HG02981 (cell line): ENCODE measurements at regions not wholly inside any gene's neighbourhood (a gene's known extent, or its start where the extent isn't known, plus 50 kb on each side); places are given as distances from the start of the nearest gene placed in this dataset.

Experiments used
- ATAC-seq: cut with Tn5 transposase; IDR thresholded peaks from one replicate; pipeline ENCODE4 v1.9.1; 2021; ENCODE audit warnings: mild to moderate bottlenecking, moderate library complexity; ENCODE audit not compliant: unreplicated experiment

- ATAC-seq = no peak
These were observed 258.8 kb downstream of the RPS24 start for GRCh38 chr10:78292250-78292981.

GRCh38 chr10:78292982-78293865, 259.6 kb downstream of the RPS24 start:
- ATAC-seq = no peak

GRCh38 chr10:78295242-78295641, 261.6 kb downstream of the RPS24 start:
- no peak for ATAC-seq

GRCh38 chr10:78296785-78297184, 263.1 kb downstream of the RPS24 start:
- no peak for ATAC-seq

GRCh38 chr10:78297997-78298396, 264.3 kb downstream of the RPS24 start:
- no peak for ATAC-seq

GRCh38 chr10:78298835-78299234, 265.2 kb downstream of the RPS24 start:
- no peak for ATAC-seq

- no peak for ATAC-seq
These were observed 266.3 kb downstream of the RPS24 start for GRCh38 chr10:78299851-78300468.

- no peak for ATAC-seq
These were observed 266.9 kb downstream of the RPS24 start for GRCh38 chr10:78300526-78300925.

GRCh38 chr10:78301481-78301880, 267.8 kb downstream of the RPS24 start:
- ATAC-seq = no peak

- ATAC-seq = no peak
These were observed 268.5 kb downstream of the RPS24 start for GRCh38 chr10:78301891-78302738.

- no peak for ATAC-seq
These were observed 269.0 kb downstream of the RPS24 start for GRCh38 chr10:78302739-78302988.

- peak; percentile 79 for ATAC-seq
These were observed 269.6 kb downstream of the RPS24 start for GRCh38 chr10:78302989-78303854.

GRCh38 chr10:78304091-78305045, 270.7 kb downstream of the RPS24 start:
- no peak for ATAC-seq

- no peak for ATAC-seq
These were observed 271.6 kb downstream of the RPS24 start for GRCh38 chr10:78305311-78305710.

GRCh38 chr10:78306358-78306757, 272.7 kb downstream of the RPS24 start:
- no peak for ATAC-seq

- no peak for ATAC-seq
These were observed 273.9 kb downstream of the RPS24 start for GRCh38 chr10:78307576-78307975.

GRCh38 chr10:78309536-78310237, 276.0 kb downstream of the RPS24 start:
- ATAC-seq = no peak

- no peak for ATAC-seq
These were observed 276.9 kb downstream of the RPS24 start for GRCh38 chr10:78310481-78311080.
